ENCODE measurements at regions not wholly inside any gene's neighbourhood (a gene's known extent, or its start where the extent isn't known, plus 50 kb on each side); places are given as distances from the start of the nearest gene placed in this dataset.

GRCh38 chr3:76429581-76430177 is 610.2 kb upstream of the ROBO2 start:
- ChIA-PET CTCF (no interaction called here), POLR2A (ENCODE audit: unreplicated experiment) (no interaction called here)
- Histone ChIP-seq H3F3A (ENCODE audit: insufficient read depth, low read depth) (no peaks in the 10 kb centered on the region), H3K9me3 (ENCODE audit: insufficient read depth, low read depth) (no peaks in the 10 kb centered on the region), H3K4me3 (no peak overlapping the region), H3K4me1 (replicated peaks; ENCODE audit: insufficient read depth) (no peaks in the 10 kb centered on the region), H3K27me3 (ENCODE audit: insufficient read depth, low read depth) (no peaks in the 10 kb centered on the region), H2AFZ (no peak overlapping the region), H3K36me3 (ENCODE audit: low read depth) (no peaks in the 10 kb centered on the region), H3K27ac (no peak overlapping the region), H3K79me2 (ENCODE audit: low read depth) (no peaks in the 10 kb centered on the region), H4K20me1 (ENCODE audit: insufficient read depth) (no peaks in the 10 kb centered on the region), H3K4me2 (no peak overlapping the region), H3K9me2 (ENCODE audit: insufficient read depth) (no peaks in the 10 kb centered on the region)
- BruUV-seq (replicated peaks) = no TSS peak
- TF ChIP-seq CTCF (conservative IDR thresholded peaks at IDR 0.05) (no peak), EZH2 (IDR thresholded peaks at IDR 0.05; ENCODE audit: low read depth) (no peak)
- intact Hi-C loops (cut with micrococcal nuclease; ENCODE audit: unreplicated experiment) = no loop called here
- no peak for DNase-seq

- POLR2A ChIA-PET (ENCODE audit: unreplicated experiment) = no interaction called here
- intact Hi-C loops (cut with micrococcal nuclease; ENCODE audit: unreplicated experiment) = no loop called here
- TF ChIP-seq CTCF (conservative IDR thresholded peaks at IDR 0.05) (no peak), EZH2 (IDR thresholded peaks at IDR 0.05; ENCODE audit: low read depth) (no peak)
Observed at GRCh38 chr3:76432396-76432795, 607.5 kb upstream of the ROBO2 start.

GRCh38 chr3:76436894-76437293 is 603.0 kb upstream of the ROBO2 start:
- intact Hi-C loops (cut with micrococcal nuclease; ENCODE audit: unreplicated experiment) = no loop called here
- BruUV-seq (replicated peaks) = no TSS peak
- Histone ChIP-seq H3K4me1 (replicated peaks; ENCODE audit: insufficient read depth) (no peaks in the 10 kb centered on the region), H3K36me3 (ENCODE audit: low read depth) (no peaks in the 10 kb centered on the region), H3K9me3 (ENCODE audit: insufficient read depth, low read depth) (no peaks in the 10 kb centered on the region), H2AFZ (no peak overlapping the region), H4K20me1 (ENCODE audit: insufficient read depth) (no peaks in the 10 kb centered on the region), H3K79me2 (ENCODE audit: low read depth) (no peaks in the 10 kb centered on the region), H3K4me3 (no peak overlapping the region), H3K27me3 (ENCODE audit: insufficient read depth, low read depth) (no peaks in the 10 kb centered on the region), H3K9me2 (ENCODE audit: insufficient read depth) (no peaks in the 10 kb centered on the region), H3K4me2 (no peak overlapping the region), H3F3A (ENCODE audit: insufficient read depth, low read depth) (no peaks in the 10 kb centered on the region), H3K27ac (no peak overlapping the region)
- ChIA-PET POLR2A (ENCODE audit: unreplicated experiment) (no interaction called here), CTCF (no interaction called here)
- TF ChIP-seq CTCF (conservative IDR thresholded peaks at IDR 0.05) (no peak), EZH2 (IDR thresholded peaks at IDR 0.05; ENCODE audit: low read depth) (no peak)
- no peak for DNase-seq

More at GRCh38 chr3:76432396-76432795, 607.5 kb upstream of the ROBO2 start:
- H3K27me3 ChIP-seq (ENCODE audit: insufficient read depth, low read depth) = no peaks in the 10 kb centered on the region
- no peak overlapping the region for H3K4me3 ChIP-seq
- H3K9me3 ChIP-seq (ENCODE audit: insufficient read depth, low read depth) = no peaks in the 10 kb centered on the region
- no peaks in the 10 kb centered on the region for H3K9me2 ChIP-seq (ENCODE audit: insufficient read depth)
- no peaks in the 10 kb centered on the region for H3K4me1 ChIP-seq (replicated peaks; ENCODE audit: insufficient read depth)
- H3K4me2 ChIP-seq = no peak overlapping the region
- BruUV-seq (replicated peaks) = no TSS peak
- CTCF ChIA-PET = no interaction called here
- no peak overlapping the region for H2AFZ ChIP-seq
- H3K36me3 ChIP-seq (ENCODE audit: low read depth) = no peaks in the 10 kb centered on the region
- DNase-seq = no peak
- H3K27ac ChIP-seq = no peak overlapping the region
- H3K79me2 ChIP-seq (ENCODE audit: low read depth) = no peaks in the 10 kb centered on the region
- H4K20me1 ChIP-seq (ENCODE audit: insufficient read depth) = no peaks in the 10 kb centered on the region
- no peaks in the 10 kb centered on the region for H3F3A ChIP-seq (ENCODE audit: insufficient read depth, low read depth)

Data from PC-9 (cell line).